ENCODE measurements at regions not wholly inside any gene's neighbourhood (a gene's known extent, or its start where the extent isn't known, plus 50 kb on each side); places are given as distances from the start of the nearest gene placed in this dataset.

DNA sequence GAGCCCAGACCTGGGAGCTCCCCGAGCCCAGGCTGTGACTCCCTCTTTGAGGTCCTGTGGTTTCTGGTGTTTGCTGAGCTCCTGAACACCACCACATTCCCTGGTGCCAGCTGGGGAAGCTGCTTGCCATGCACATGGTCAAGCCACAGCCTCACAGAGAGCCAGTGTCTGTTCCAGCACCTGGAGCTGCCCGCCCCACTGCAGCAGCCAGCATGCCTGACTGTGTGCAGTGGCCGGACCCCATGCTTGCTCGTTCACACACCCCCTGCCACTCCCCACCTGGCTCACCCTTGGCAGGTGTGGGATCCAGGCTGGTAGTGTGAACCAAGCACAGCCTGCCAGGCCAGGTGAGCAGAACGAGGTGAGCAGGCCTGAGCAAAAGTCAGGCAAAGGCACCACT lies 95.6 kb upstream of the FAM9C start:
- ChIA-PET RAD21 (ENCODE audit: low non-redundant PET in 1 of 2, low total read pairs in 2 of 2, uncharacterized antibody in 2 of 2, unreplicated experiment in 2 of 2) (no interaction called here), CTCF (no interaction called here), POLR2A (no interaction called here)
- Histone ChIP-seq H3K27me3 (ENCODE audit: insufficient read depth, low read length) (no peaks in the 10 kb centered on the region), H3K4me3 (replicated peaks in 1 of 2; ENCODE audit: low read depth in 1 of 2, low read length in 2 of 2) (no peak overlapping the region), H3K9ac (ENCODE audit: low read length) (no peak overlapping the region), H3K4me1 (ENCODE audit: control insufficient read depth in 1 of 2, insufficient read depth in 2 of 2, low read length in 2 of 2) (no peaks in the 10 kb centered on the region), H3K36me3 (ENCODE audit: control insufficient read depth in 1 of 2, insufficient read depth in 2 of 2, low read length in 2 of 2) (no peaks in the 10 kb centered on the region), H3K4me2 (ENCODE audit: low read length) (no peak overlapping the region), H2AFZ (ENCODE audit: low read depth, low read length, poor library complexity, severe bottlenecking) (no peak overlapping the region), H3K9me2 (ENCODE audit: insufficient read depth) (no peaks in the 10 kb centered on the region), H3K79me2 (ENCODE audit: insufficient read depth, low read length) (no peaks in the 10 kb centered on the region), H3K27ac (ENCODE audit: low read depth, low read length) (no peak overlapping the region), H4K20me1 (ENCODE audit: insufficient read depth) (no peaks in the 10 kb centered on the region), H3K9me3 (ENCODE audit: control insufficient read depth in 1 of 2, insufficient read depth in 1 of 2, low read depth in 1 of 2, low read length in 2 of 2) (no peaks in the 10 kb centered on the region)
- BruUV-seq (replicated peaks) = no TSS peak
- TF ChIP-seq, protein P1, sequence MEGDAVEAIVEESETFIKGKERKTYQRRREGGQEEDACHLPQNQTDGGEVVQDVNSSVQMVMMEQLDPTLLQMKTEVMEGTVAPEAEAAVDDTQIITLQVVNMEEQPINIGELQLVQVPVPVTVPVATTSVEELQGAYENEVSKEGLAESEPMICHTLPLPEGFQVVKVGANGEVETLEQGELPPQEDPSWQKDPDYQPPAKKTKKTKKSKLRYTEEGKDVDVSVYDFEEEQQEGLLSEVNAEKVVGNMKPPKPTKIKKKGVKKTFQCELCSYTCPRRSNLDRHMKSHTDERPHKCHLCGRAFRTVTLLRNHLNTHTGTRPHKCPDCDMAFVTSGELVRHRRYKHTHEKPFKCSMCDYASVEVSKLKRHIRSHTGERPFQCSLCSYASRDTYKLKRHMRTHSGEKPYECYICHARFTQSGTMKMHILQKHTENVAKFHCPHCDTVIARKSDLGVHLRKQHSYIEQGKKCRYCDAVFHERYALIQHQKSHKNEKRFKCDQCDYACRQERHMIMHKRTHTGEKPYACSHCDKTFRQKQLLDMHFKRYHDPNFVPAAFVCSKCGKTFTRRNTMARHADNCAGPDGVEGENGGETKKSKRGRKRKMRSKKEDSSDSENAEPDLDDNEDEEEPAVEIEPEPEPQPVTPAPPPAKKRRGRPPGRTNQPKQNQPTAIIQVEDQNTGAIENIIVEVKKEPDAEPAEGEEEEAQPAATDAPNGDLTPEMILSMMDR (IDR thresholded peaks at IDR 0.05 in 2 of 3, conservative IDR thresholded peaks at IDR 0.05 in 1 of 3; ENCODE audit: borderline replicate concordance in 1 of 3, insufficient read depth in 1 of 3, low read depth in 2 of 3, low read length in 2 of 3) = no peak
- no peak for TF ChIP-seq EZH2 (IDR thresholded peaks at IDR 0.05)
- no peak for TF ChIP-seq TCF7L2 (IDR thresholded peaks at IDR 0.05; ENCODE audit: borderline replicate concordance, extremely low read depth, insufficient read depth, insufficient read length)
- TF ChIP-seq, protein P2, sequence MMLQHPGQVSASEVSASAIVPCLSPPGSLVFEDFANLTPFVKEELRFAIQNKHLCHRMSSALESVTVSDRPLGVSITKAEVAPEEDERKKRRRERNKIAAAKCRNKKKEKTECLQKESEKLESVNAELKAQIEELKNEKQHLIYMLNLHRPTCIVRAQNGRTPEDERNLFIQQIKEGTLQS (IDR thresholded peaks at IDR 0.05) = no peak
- TF ChIP-seq SIN3A (IDR thresholded peaks at IDR 0.05; ENCODE audit: low read depth) = no peak
- no peak for TF ChIP-seq POLR2AphosphoS5 (IDR thresholded peaks at IDR 0.05; ENCODE audit: low read depth, low read length)
- TF ChIP-seq RAD21 (IDR thresholded peaks at IDR 0.05; ENCODE audit: low read depth) = no peak
- TF ChIP-seq, protein P3, sequence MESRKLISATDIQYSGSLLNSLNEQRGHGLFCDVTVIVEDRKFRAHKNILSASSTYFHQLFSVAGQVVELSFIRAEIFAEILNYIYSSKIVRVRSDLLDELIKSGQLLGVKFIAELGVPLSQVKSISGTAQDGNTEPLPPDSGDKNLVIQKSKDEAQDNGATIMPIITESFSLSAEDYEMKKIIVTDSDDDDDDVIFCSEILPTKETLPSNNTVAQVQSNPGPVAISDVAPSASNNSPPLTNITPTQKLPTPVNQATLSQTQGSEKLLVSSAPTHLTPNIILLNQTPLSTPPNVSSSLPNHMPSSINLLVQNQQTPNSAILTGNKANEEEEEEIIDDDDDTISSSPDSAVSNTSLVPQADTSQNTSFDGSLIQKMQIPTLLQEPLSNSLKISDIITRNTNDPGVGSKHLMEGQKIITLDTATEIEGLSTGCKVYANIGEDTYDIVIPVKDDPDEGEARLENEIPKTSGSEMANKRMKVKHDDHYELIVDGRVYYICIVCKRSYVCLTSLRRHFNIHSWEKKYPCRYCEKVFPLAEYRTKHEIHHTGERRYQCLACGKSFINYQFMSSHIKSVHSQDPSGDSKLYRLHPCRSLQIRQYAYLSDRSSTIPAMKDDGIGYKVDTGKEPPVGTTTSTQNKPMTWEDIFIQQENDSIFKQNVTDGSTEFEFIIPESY (IDR thresholded peaks at IDR 0.05; ENCODE audit: extremely low read depth, insufficient replicate concordance, low read length) = no peak
- no peak for TF ChIP-seq SRF (IDR thresholded peaks at IDR 0.05; ENCODE audit: low read depth)
- TF ChIP-seq EZH2phosphoT487 (IDR thresholded peaks at IDR 0.05; ENCODE audit: borderline replicate concordance) = no peak
- TF ChIP-seq, protein P4, sequence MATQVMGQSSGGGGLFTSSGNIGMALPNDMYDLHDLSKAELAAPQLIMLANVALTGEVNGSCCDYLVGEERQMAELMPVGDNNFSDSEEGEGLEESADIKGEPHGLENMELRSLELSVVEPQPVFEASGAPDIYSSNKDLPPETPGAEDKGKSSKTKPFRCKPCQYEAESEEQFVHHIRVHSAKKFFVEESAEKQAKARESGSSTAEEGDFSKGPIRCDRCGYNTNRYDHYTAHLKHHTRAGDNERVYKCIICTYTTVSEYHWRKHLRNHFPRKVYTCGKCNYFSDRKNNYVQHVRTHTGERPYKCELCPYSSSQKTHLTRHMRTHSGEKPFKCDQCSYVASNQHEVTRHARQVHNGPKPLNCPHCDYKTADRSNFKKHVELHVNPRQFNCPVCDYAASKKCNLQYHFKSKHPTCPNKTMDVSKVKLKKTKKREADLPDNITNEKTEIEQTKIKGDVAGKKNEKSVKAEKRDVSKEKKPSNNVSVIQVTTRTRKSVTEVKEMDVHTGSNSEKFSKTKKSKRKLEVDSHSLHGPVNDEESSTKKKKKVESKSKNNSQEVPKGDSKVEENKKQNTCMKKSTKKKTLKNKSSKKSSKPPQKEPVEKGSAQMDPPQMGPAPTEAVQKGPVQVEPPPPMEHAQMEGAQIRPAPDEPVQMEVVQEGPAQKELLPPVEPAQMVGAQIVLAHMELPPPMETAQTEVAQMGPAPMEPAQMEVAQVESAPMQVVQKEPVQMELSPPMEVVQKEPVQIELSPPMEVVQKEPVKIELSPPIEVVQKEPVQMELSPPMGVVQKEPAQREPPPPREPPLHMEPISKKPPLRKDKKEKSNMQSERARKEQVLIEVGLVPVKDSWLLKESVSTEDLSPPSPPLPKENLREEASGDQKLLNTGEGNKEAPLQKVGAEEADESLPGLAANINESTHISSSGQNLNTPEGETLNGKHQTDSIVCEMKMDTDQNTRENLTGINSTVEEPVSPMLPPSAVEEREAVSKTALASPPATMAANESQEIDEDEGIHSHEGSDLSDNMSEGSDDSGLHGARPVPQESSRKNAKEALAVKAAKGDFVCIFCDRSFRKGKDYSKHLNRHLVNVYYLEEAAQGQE (IDR thresholded peaks at IDR 0.05; ENCODE audit: low read depth) = no peak
- no peak for TF ChIP-seq ZNF274 (IDR thresholded peaks at IDR 0.05; ENCODE audit: low read depth, low read length)
- TF ChIP-seq YY1 (IDR thresholded peaks at IDR 0.05; ENCODE audit: extremely low read depth, insufficient replicate concordance, low read depth, low read length) = no peak
- TF ChIP-seq, protein P5, sequence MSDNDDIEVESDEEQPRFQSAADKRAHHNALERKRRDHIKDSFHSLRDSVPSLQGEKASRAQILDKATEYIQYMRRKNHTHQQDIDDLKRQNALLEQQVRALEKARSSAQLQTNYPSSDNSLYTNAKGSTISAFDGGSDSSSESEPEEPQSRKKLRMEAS (IDR thresholded peaks at IDR 0.05) = no peak
- no peak for TF ChIP-seq POLR2A (IDR thresholded peaks at IDR 0.05; ENCODE audit: borderline replicate concordance, extremely low read depth, insufficient read depth, insufficient read length)
- TF ChIP-seq CEBPB (IDR thresholded peaks at IDR 0.05; ENCODE audit: low read depth) = no peak
- no peak for TF ChIP-seq ELF1 (IDR thresholded peaks at IDR 0.05; ENCODE audit: borderline replicate concordance, low read depth)
- intact Hi-C loops (cut with micrococcal nuclease) = no loop called here
- DNase-seq (ENCODE audit: low read depth, low spot score) (no peak), ATAC-seq (no peak)

All from HCT116 (cell line).